Keratinocyte (primary cell): ENCODE measurements at regions not wholly inside any gene's neighbourhood (a gene's known extent, or its start where the extent isn't known, plus 50 kb on each side); places are given as distances from the start of the nearest gene placed in this dataset.

Experiments
- EZH2 ChIP-seq: IDR thresholded peaks from one replicate; pipeline ENCODE4 v1.6.1; 2012; ENCODE audit warnings: inconsistent platforms, mild to moderate bottlenecking, low read length, moderate library complexity
- TF ChIP-seq, protein P1 (sequence below), 3 experiments: IDR thresholded peaks in 1 of 3; conservative IDR thresholded peaks in 1 of 3; optimal IDR thresholded peaks in 1 of 3; 2 replicates in 2 of 3; 3 replicates in 1 of 3; pipeline versions ENCODE3 to v1.5.1; 2011; ENCODE audit warnings: low read length in 3 of 3, mild to moderate bottlenecking in 3 of 3, moderate library complexity in 2 of 3, control low read depth in 1 of 3, inconsistent platforms in 1 of 3; ENCODE audit not compliant: insufficient read depth in 2 of 3; ENCODE audit errors: extremely low read depth in 1 of 3

GRCh38 chr4:137367620-137368019 lies 164.7 kb downstream of the PCDH18 start:
- TF ChIP-seq, protein P1, sequence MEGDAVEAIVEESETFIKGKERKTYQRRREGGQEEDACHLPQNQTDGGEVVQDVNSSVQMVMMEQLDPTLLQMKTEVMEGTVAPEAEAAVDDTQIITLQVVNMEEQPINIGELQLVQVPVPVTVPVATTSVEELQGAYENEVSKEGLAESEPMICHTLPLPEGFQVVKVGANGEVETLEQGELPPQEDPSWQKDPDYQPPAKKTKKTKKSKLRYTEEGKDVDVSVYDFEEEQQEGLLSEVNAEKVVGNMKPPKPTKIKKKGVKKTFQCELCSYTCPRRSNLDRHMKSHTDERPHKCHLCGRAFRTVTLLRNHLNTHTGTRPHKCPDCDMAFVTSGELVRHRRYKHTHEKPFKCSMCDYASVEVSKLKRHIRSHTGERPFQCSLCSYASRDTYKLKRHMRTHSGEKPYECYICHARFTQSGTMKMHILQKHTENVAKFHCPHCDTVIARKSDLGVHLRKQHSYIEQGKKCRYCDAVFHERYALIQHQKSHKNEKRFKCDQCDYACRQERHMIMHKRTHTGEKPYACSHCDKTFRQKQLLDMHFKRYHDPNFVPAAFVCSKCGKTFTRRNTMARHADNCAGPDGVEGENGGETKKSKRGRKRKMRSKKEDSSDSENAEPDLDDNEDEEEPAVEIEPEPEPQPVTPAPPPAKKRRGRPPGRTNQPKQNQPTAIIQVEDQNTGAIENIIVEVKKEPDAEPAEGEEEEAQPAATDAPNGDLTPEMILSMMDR (optimal IDR thresholded peaks at IDR 0.05 in 1 of 3, IDR thresholded peaks at IDR 0.05 in 1 of 3, conservative IDR thresholded peaks at IDR 0.05 in 1 of 3; ENCODE audit: extremely low read depth in 1 of 3, insufficient read depth in 2 of 3, low read length in 3 of 3) = no peak
- no peak for TF ChIP-seq EZH2
